RWPE2 (cell line): ENCODE measurements at regions not wholly inside any gene's neighbourhood (a gene's known extent, or its start where the extent isn't known, plus 50 kb on each side); places are given as distances from the start of the nearest gene placed in this dataset.
A peak's percentile ranks its signal among the peaks of the same experiment; 100 is the strongest.

Source experiments
- ATAC-seq: fragments of 200-7000 bp; cut with Tn5 transposase; 3 replicates; pipeline ENCODE4 v1.9.1; 2021; ENCODE audit warnings: low read depth
- DNase-seq: peaks from one replicate; pipeline ENCODE4 v3.0.0-alpha.2; 2020; ENCODE audit warnings: low spot score
- H3K27ac ChIP-seq: fragments of 450-650 bp; 2 replicates; pipeline ENCODE4 v1.5.1; 2017; ENCODE audit warnings: mild to moderate bottlenecking; ENCODE audit not compliant: poor library complexity, severe bottlenecking
- H3K27me3 ChIP-seq: fragments of 250-450 bp; sonication (Bioruptor Pico); 2 replicates; pipeline ENCODE4 v1.5.1; 2021; ENCODE audit warnings: mild to moderate bottlenecking, moderate library complexity; ENCODE audit not compliant: insufficient read depth, poor library complexity, severe bottlenecking
- H3K36me3 ChIP-seq: fragments of 250-450 bp; sonication (Bioruptor Pico); 2 replicates; pipeline ENCODE4 v1.5.1; 2020; ENCODE audit warnings: low read depth, mild to moderate bottlenecking, moderate library complexity
- H3K4me1 ChIP-seq: fragments of 250-450 bp; sonication (Bioruptor Pico); 2 replicates; pipeline ENCODE4 v1.5.1; 2021; ENCODE audit warnings: mild to moderate bottlenecking, moderate library complexity; ENCODE audit not compliant: insufficient read depth, poor library complexity, severe bottlenecking
- H3K4me3 ChIP-seq: fragments of 250-450 bp; sonication (Bioruptor Pico); 2 replicates; pipeline ENCODE4 v1.5.1; 2021; ENCODE audit warnings: mild to moderate bottlenecking, moderate library complexity; ENCODE audit not compliant: severe bottlenecking
- H3K9me3 ChIP-seq: fragments of 250-450 bp; sonication (Bioruptor Pico); 2 replicates; pipeline ENCODE4 v1.5.1; 2021; ENCODE audit warnings: mild to moderate bottlenecking, moderate library complexity; ENCODE audit not compliant: severe bottlenecking
- TF ChIP-seq, protein P1 (sequence below): fragments of 450-650 bp; IDR thresholded peaks from one replicate; pipeline ENCODE4 v1.5.1; 2017; ENCODE audit warnings: mild to moderate bottlenecking, moderate library complexity; ENCODE audit not compliant: poor library complexity, severe bottlenecking

DNA sequence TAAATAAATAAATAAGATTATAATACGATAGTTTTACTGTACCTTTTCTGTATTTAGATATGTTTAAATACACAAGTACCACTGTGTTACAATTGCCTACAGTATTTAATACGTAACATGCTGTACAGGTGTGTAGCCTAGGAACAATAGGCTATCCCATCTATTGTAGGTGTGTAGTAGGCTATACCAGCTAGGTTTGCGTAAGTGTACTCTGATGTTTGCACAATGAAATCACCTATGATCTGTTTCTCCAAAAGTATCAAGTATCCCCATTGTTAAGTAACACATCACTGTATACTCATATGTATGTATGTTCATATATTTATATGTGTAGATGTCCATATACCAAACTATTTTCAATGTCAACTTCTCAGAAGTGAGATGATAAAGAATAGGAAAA lies 118.2 kb upstream of the RND3 start:
- TF ChIP-seq, protein P1, sequence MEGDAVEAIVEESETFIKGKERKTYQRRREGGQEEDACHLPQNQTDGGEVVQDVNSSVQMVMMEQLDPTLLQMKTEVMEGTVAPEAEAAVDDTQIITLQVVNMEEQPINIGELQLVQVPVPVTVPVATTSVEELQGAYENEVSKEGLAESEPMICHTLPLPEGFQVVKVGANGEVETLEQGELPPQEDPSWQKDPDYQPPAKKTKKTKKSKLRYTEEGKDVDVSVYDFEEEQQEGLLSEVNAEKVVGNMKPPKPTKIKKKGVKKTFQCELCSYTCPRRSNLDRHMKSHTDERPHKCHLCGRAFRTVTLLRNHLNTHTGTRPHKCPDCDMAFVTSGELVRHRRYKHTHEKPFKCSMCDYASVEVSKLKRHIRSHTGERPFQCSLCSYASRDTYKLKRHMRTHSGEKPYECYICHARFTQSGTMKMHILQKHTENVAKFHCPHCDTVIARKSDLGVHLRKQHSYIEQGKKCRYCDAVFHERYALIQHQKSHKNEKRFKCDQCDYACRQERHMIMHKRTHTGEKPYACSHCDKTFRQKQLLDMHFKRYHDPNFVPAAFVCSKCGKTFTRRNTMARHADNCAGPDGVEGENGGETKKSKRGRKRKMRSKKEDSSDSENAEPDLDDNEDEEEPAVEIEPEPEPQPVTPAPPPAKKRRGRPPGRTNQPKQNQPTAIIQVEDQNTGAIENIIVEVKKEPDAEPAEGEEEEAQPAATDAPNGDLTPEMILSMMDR, result no peak
- peaks cover 21% of the 10 kb centered on the region for H3K4me1 ChIP-seq
- no peak for DNase-seq
- H3K9me3 ChIP-seq, result no peaks in the 10 kb centered on the region
- peaks cover 3% of the 10 kb centered on the region; the same call in 1 of the 2 replicates for H3K36me3 ChIP-seq
- H3K4me3 ChIP-seq, result no peak overlapping the region
- no peak overlapping the region for H3K27ac ChIP-seq
- H3K27me3 ChIP-seq, result no peaks in the 10 kb centered on the region
- peak; percentile 64 for ATAC-seq

DNA sequence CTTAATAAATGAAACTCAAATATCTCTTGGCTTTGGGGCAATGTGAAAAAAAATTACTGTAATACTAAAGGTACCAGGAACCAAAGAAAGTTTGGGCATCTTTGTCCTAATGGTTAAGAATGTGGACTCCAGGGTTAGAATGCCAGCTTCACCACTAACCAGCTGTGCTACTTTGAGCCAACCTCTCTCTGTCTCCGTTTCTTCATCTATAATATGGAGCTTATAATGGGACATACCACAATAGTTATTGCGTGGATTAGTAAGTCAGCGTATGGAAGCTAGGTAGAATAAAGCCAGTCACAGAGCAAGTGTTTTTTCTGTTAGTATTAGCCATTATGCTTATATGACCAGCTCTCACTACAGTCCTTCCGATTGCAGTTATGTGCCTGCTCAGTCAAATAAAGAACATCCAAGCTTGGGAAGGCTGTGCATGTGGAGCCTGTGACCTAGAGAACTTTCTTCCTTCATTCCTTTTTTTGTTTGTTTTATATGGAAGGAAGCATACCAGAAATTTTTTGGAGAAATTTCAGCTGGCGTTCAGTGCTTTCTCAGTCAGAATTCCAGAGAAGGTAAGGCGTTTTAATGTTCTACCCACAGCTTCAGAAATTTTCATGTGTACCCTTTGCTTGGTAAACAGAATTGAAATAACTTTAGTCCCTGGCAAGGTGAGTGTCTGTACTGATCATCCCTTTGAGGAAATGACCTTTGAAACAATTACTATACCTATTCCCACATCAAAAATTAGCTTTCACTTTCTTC lies 114.0 kb upstream of the RND3 start:
- TF ChIP-seq, protein P1, result no peak
- Histone ChIP-seq H3K4me3 (no peak overlapping the region), H3K9me3 (no peaks in the 10 kb centered on the region), H3K27ac (peak overlapping the region; percentile 53), H3K4me1 (peaks cover 11% of the 10 kb centered on the region), H3K36me3 (peaks cover 3% of the 10 kb centered on the region; the same call in 1 of the 2 replicates), H3K27me3 (no peaks in the 10 kb centered on the region)
- DNase-seq, result no peak
- peak; percentile 58 for ATAC-seq

DNA sequence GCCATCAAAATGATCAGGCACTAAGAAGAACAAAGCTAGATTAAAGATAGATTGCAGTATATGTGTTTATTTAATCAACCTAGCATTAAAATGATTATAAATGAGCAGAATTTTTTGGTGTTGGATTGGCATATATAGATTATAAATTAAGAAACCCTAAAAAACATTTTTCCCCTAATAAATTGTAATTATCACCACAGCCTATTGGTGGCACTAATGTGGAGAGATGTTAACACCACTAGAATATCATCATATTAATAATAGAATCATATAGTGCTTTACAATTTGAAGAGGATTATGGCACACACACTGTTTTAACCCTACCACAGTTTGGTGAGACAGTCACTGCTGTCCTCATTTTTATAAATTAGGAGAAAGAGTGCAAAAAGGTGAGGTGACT lies 112.4 kb upstream of the RND3 start:
- TF ChIP-seq, protein P1, result peak; percentile 38
- no peaks in the 10 kb centered on the region for H3K9me3 ChIP-seq
- no peak overlapping the region for H3K4me3 ChIP-seq
- no peaks in the 10 kb centered on the region for H3K27me3 ChIP-seq
- H3K4me1 ChIP-seq, result peaks cover 11% of the 10 kb centered on the region
- H3K27ac ChIP-seq, result no peak overlapping the region
- no peak for ATAC-seq
- H3K36me3 ChIP-seq, result peaks cover 3% of the 10 kb centered on the region; the same call in 1 of the 2 replicates
- no peak for DNase-seq

DNA sequence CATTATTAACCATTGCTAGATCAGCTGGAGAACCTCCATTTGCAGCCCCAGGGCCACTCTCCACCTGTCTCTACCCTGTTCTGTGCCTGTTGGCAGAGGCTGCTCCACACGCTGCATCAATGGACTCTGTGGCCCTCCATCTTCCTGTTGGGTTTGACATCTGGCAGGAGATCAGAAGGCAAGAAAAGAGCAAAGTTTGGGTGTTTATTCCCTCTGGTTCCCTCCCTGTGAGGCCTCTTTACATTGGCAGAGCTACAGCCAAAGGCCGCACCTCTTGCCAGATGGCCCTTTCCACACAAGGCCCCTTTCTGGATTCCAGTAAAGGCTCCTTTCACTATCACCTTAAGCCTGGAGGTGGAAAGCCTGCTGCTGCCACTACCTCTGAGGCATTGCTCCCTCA lies 110.9 kb upstream of the RND3 start:
- peaks cover 11% of the 10 kb centered on the region for H3K4me1 ChIP-seq
- DNase-seq, result no peak
- H3K9me3 ChIP-seq, result no peaks in the 10 kb centered on the region
- TF ChIP-seq, protein P1, result no peak
- H3K36me3 ChIP-seq, result peaks cover 3% of the 10 kb centered on the region; the same call in 1 of the 2 replicates
- no peak overlapping the region for H3K27ac ChIP-seq
- H3K4me3 ChIP-seq, result no peak overlapping the region
- H3K27me3 ChIP-seq, result no peaks in the 10 kb centered on the region
- ATAC-seq, result no peak
